Caco-2 (cell line): ENCODE measurements at regions not wholly inside any gene's neighbourhood (a gene's known extent, or its start where the extent isn't known, plus 50 kb on each side); places are given as distances from the start of the nearest gene placed in this dataset.

Source experiments
- BruUV-seq: library from RNA; stranded (reverse); fragments of 400-500 nt; replicated peaks from 2 replicates; lab custom pipeline; 2021; lab: Mats Ljungman, UMichigan
- CTCF ChIA-PET: fragments of 300-600 bp; sonication (Branson Sonifier 250); formaldehyde crosslinking; loops from one replicate; lab custom pipeline; 2022; ENCODE audit warnings: antibody characterized with exemption; lab: Charles Lee
- POLR2A ChIA-PET: fragments of 300-600 bp; sonication (Branson Sonifier 250); formaldehyde crosslinking; loops from one replicate; lab custom pipeline; 2022; ENCODE audit warnings: antibody characterized with exemption; lab: Charles Lee
- DNase-seq, 2 experiments: peaks; one replicate each; pipeline versions ENCODE4 v3.0.0 to v3.0.0-alpha.2; 2020 to 2022
- H3K27me3 ChIP-seq: replicated peaks from 2 replicates; pipeline ENCODE4 v1.6.0; 2011; ENCODE audit warnings: low read length; ENCODE audit not compliant: control insufficient read depth, insufficient read depth
- H3K36me3 ChIP-seq: 2 replicates; pipeline ENCODE4 v1.5.1; 2011; ENCODE audit warnings: low read length; ENCODE audit not compliant: control insufficient read depth, insufficient read depth
- H3K4me1 ChIP-seq: fragments of 250-450 bp; sonication (Bioruptor Pico); 2 replicates; pipeline ENCODE4 v1.5.1; 2020; ENCODE audit warnings: mild to moderate bottlenecking
- H3K4me3 ChIP-seq: 2 replicates; pipeline ENCODE4 v1.5.1; 2011; ENCODE audit warnings: low read depth, mild to moderate bottlenecking, control low read depth, low read length
- H3K9me3 ChIP-seq: fragments of 250-450 bp; sonication (Bioruptor Pico); 2 replicates; pipeline ENCODE4 v1.5.1; 2020; ENCODE audit warnings: mild to moderate bottlenecking, moderate library complexity
- H3K27ac Mint-ChIP-seq: one replicate; pipeline ENCODE4 v1.8.0; 2022; ENCODE audit warnings: mixed read lengths; ENCODE audit not compliant: unreplicated experiment
- H3K27me3 Mint-ChIP-seq: one replicate; pipeline ENCODE4 v1.8.0; 2022; ENCODE audit warnings: mixed read lengths; ENCODE audit not compliant: insufficient read depth, unreplicated experiment
- H3K36me3 Mint-ChIP-seq: one replicate; pipeline ENCODE4 v1.8.0; 2022; ENCODE audit warnings: mild to moderate bottlenecking, mixed read lengths; ENCODE audit not compliant: insufficient read depth, unreplicated experiment
- H3K4me1 Mint-ChIP-seq: one replicate; pipeline ENCODE4 v1.8.0; 2022; ENCODE audit warnings: low read depth, mixed read lengths; ENCODE audit not compliant: unreplicated experiment
- H3K4me3 Mint-ChIP-seq: one replicate; pipeline ENCODE4 v1.8.0; 2022; ENCODE audit warnings: mild to moderate bottlenecking, moderate library complexity, mixed read lengths; ENCODE audit not compliant: unreplicated experiment
- H3K9me3 Mint-ChIP-seq: one replicate; pipeline ENCODE4 v1.8.0; 2022; ENCODE audit warnings: mixed read lengths; ENCODE audit not compliant: unreplicated experiment
- CTCF ChIP-seq, 2 experiments: fragments of 200-600 bp in 1 of 2; IDR thresholded peaks; 1 replicate in 1 of 2; 2 replicates in 1 of 2; pipeline versions ENCODE4 v1.5.1 to v1.8.0; 2011 to 2022; ENCODE audit warnings: antibody characterized with exemption in 1 of 2, control low read depth in 1 of 2, inconsistent platforms in 1 of 2, low read depth in 1 of 2, low read length in 1 of 2, mild to moderate bottlenecking in 1 of 2, moderate library complexity in 1 of 2; ENCODE audit not compliant: insufficient read depth in 1 of 2, severe bottlenecking in 1 of 2, unreplicated experiment in 1 of 2
- intact Hi-C: fragments of 100-400 bp; cut with micrococcal nuclease; formaldehyde crosslinking; loops from one replicate; pipeline ENCODE4 v1.10.0; 2022; ENCODE audit not compliant: unreplicated experiment

- Mint-ChIP-seq H3K27ac (no peak overlapping the region), H3K4me3 (no peak overlapping the region), H3K9me3 (no peaks in the 10 kb centered on the region), H3K4me1 (no peaks in the 10 kb centered on the region), H3K27me3 (no peaks in the 10 kb centered on the region), H3K36me3 (no peaks in the 10 kb centered on the region)
- Histone ChIP-seq H3K36me3 (no peaks in the 10 kb centered on the region), H3K4me1 (no peaks in the 10 kb centered on the region), H3K27me3 (no peaks in the 10 kb centered on the region), H3K4me3 (no peak overlapping the region), H3K9me3 (no peaks in the 10 kb centered on the region)
- CTCF ChIA-PET, result no interaction called here
- TF ChIP-seq CTCF (IDR thresholded peaks at IDR 0.05; ENCODE audit: insufficient read depth in 1 of 2, low read depth in 1 of 2, low read length in 1 of 2, severe bottlenecking in 1 of 2, unreplicated experiment in 1 of 2), result no peak
- no TSS peak for BruUV-seq
- intact Hi-C loops, result no loop called here
- DNase-seq, result no peak
- POLR2A ChIA-PET, result no interaction called here
Measured at GRCh38 chr2:238565031-238565430, 138.3 kb downstream of the ASB1 start.

GRCh38 chr2:238566001-238566645 lies 139.4 kb downstream of the ASB1 start:
- Mint-ChIP-seq H3K4me3 (no peak overlapping the region), H3K27ac (no peak overlapping the region)

GRCh38 chr2:238567067-238567855 lies 140.5 kb downstream of the ASB1 start:
- H3K9me3 Mint-ChIP-seq, result no peaks in the 10 kb centered on the region
- Histone ChIP-seq H3K4me3 (no peak overlapping the region), H3K36me3 (no peaks in the 10 kb centered on the region), H3K4me1 (no peaks in the 10 kb centered on the region), H3K9me3 (no peaks in the 10 kb centered on the region), H3K27me3 (no peaks in the 10 kb centered on the region)
- H3K4me1 Mint-ChIP-seq, result no peaks in the 10 kb centered on the region
- no TSS peak for BruUV-seq
- ChIA-PET CTCF (no interaction called here), POLR2A (no interaction called here)
- no peak overlapping the region for H3K27ac Mint-ChIP-seq
- H3K4me3 Mint-ChIP-seq, result no peak overlapping the region
- no peak for TF ChIP-seq CTCF (IDR thresholded peaks at IDR 0.05; ENCODE audit: insufficient read depth in 1 of 2, low read depth in 1 of 2, low read length in 1 of 2, severe bottlenecking in 1 of 2, unreplicated experiment in 1 of 2)
- intact Hi-C loops, result no loop called here
- H3K27me3 Mint-ChIP-seq, result no peaks in the 10 kb centered on the region
- DNase-seq, result no peak
- no peaks in the 10 kb centered on the region for H3K36me3 Mint-ChIP-seq

More at GRCh38 chr2:238566001-238566645, 139.4 kb downstream of the ASB1 start:
- no TSS peak for BruUV-seq
- POLR2A ChIA-PET, result no interaction called here
- Mint-ChIP-seq H3K27me3 (no peaks in the 10 kb centered on the region), H3K4me1 (no peaks in the 10 kb centered on the region), H3K36me3 (no peaks in the 10 kb centered on the region), H3K9me3 (no peaks in the 10 kb centered on the region)
- H3K4me1 ChIP-seq, result no peaks in the 10 kb centered on the region
- intact Hi-C loops, result no loop called here
- no peaks in the 10 kb centered on the region for H3K9me3 ChIP-seq
- CTCF ChIA-PET, result no interaction called here
- no peak for TF ChIP-seq CTCF (IDR thresholded peaks at IDR 0.05; ENCODE audit: insufficient read depth in 1 of 2, low read depth in 1 of 2, low read length in 1 of 2, severe bottlenecking in 1 of 2, unreplicated experiment in 1 of 2)
- H3K36me3 ChIP-seq, result no peaks in the 10 kb centered on the region
- no peak overlapping the region for H3K4me3 ChIP-seq
- DNase-seq, result no peak
- H3K27me3 ChIP-seq, result no peaks in the 10 kb centered on the region
